ENCODE measurements at regions not wholly inside any gene's neighbourhood (a gene's known extent, or its start where the extent isn't known, plus 50 kb on each side); places are given as distances from the start of the nearest gene placed in this dataset.
"Not testable (repeated sequence)": the region's sequence is repeated elsewhere in the genome, so short reads cannot be mapped to it uniquely, and the experiment has no call there.

DNA sequence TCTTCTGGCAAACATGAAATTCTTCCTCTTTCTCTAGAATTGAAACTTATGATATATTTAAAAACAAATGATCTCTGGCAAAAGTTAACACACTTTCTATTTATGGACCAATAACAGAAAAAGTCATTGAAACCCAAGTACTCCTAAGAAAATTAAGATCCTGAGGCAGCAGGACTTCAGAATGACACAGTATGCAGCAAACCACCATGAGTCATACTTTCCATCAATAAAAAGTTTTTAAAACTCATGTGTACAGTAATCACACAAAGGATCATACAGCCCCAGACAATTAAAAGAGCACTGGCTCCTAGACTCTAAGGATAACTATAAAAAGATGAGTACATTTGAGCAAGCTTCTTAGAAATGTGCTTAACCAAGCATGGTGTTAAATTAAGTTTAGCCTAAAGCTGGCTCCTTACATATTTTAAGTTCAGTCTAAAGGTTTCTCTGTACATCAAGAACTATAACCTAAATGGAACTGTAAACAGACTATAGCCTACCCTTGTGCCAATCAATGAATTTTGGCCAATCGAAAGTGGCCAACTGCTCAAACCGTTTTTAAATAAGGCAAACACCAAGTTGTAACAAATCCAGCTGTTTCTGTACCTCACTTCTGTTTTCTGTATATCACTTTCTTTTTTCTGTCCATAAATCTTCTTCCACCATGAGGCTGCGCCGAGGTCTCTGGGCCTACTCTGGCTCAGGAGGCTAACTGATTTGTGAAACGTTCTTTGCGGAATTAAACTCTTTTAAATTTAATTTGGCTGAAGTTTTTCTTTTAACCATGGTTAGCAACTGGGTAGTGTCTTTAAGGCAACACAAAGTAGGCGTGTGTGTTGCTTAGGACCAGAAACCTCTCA is 232.1 kb upstream of the PIK3R1 start:
- TF ChIP-seq, protein P1, sequence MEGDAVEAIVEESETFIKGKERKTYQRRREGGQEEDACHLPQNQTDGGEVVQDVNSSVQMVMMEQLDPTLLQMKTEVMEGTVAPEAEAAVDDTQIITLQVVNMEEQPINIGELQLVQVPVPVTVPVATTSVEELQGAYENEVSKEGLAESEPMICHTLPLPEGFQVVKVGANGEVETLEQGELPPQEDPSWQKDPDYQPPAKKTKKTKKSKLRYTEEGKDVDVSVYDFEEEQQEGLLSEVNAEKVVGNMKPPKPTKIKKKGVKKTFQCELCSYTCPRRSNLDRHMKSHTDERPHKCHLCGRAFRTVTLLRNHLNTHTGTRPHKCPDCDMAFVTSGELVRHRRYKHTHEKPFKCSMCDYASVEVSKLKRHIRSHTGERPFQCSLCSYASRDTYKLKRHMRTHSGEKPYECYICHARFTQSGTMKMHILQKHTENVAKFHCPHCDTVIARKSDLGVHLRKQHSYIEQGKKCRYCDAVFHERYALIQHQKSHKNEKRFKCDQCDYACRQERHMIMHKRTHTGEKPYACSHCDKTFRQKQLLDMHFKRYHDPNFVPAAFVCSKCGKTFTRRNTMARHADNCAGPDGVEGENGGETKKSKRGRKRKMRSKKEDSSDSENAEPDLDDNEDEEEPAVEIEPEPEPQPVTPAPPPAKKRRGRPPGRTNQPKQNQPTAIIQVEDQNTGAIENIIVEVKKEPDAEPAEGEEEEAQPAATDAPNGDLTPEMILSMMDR (IDR thresholded peaks at IDR 0.05; ENCODE audit: insufficient read depth, low read length, poor library complexity, severe bottlenecking) = no peak
- DNase-seq (ENCODE audit: low read depth) = peak; percentile 53
- Histone ChIP-seq H3K36me3 (ENCODE audit: control insufficient read depth, insufficient read depth, low read length) (no peaks in the 10 kb centered on the region), H3K4me3 (ENCODE audit: low read depth, low read length) (no peak overlapping the region), H3K27me3 (ENCODE audit: control insufficient read depth, insufficient read depth, low read length) (no peaks in the 10 kb centered on the region)

DNA sequence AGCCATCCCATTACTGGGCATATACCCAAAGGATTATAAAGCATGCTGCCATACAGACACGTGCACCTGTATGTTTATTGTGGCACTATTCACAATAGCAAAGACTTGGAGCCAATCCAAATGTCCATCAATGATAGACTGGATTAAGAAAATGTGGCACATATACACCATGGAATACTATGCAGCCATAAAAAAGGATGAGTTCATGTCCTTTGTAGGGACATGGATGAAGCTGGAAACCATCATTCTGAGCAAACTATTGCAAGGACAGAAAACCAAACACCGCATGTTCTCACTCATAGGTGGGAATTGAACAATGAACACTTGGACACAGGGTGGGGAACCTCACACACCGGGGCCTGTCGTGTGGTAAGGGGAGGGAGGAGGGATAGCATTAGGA is 233.4 kb upstream of the PIK3R1 start:
- H3K36me3 ChIP-seq (ENCODE audit: control insufficient read depth, insufficient read depth, low read length); H3K27me3 ChIP-seq (ENCODE audit: control insufficient read depth, insufficient read depth, low read length); H3K4me3 ChIP-seq (ENCODE audit: low read depth, low read length); DNase-seq (ENCODE audit: low read depth): not testable (repeated sequence)

GRCh38 chr5:67978171-67978570 is 237.4 kb upstream of the PIK3R1 start:
- no peaks in the 10 kb centered on the region for H3K27me3 ChIP-seq (ENCODE audit: control insufficient read depth, insufficient read depth, low read length)
- H3K4me3 ChIP-seq (ENCODE audit: low read depth, low read length) = no peak overlapping the region
- no peak for DNase-seq (ENCODE audit: low read depth)
- no peaks in the 10 kb centered on the region for H3K36me3 ChIP-seq (ENCODE audit: control insufficient read depth, insufficient read depth, low read length)
- TF ChIP-seq, protein P1 (IDR thresholded peaks at IDR 0.05; ENCODE audit: insufficient read depth, low read length, poor library complexity, severe bottlenecking) = no peak

GRCh38 chr5:67976891-67977601 is 238.5 kb upstream of the PIK3R1 start:
- TF ChIP-seq, protein P1 (IDR thresholded peaks at IDR 0.05; ENCODE audit: insufficient read depth, low read length, poor library complexity, severe bottlenecking) = no peak
- Histone ChIP-seq H3K36me3 (ENCODE audit: control insufficient read depth, insufficient read depth, low read length) (no peaks in the 10 kb centered on the region), H3K27me3 (ENCODE audit: control insufficient read depth, insufficient read depth, low read length) (no peaks in the 10 kb centered on the region), H3K4me3 (ENCODE audit: low read depth, low read length) (no peak overlapping the region)
- DNase-seq (ENCODE audit: low read depth) = no peak

DNA sequence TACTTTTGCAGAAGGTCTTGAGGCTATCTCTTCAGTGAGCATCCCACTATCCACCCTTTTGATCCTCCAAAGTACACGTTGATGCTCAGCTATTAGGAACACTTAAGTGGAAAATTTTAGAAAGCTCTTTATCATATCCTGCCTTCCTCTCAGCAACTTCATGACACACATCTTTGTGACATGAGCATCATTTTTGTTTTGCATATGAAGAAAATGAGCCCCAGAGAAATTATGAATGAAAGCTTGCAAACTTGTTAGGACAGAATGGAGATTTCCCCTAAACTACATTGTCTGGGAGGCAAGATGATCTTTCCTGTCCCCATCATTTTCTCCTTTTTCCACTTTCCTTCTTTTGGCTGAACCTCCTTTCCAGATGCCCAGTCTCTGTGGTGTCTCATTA is 239.4 kb upstream of the PIK3R1 start:
- TF ChIP-seq, protein P1 (IDR thresholded peaks at IDR 0.05; ENCODE audit: insufficient read depth, low read length, poor library complexity, severe bottlenecking) = no peak
- Histone ChIP-seq H3K36me3 (ENCODE audit: control insufficient read depth, insufficient read depth, low read length) (no peaks in the 10 kb centered on the region), H3K27me3 (ENCODE audit: control insufficient read depth, insufficient read depth, low read length) (no peaks in the 10 kb centered on the region), H3K4me3 (ENCODE audit: low read depth, low read length) (no peak overlapping the region)
- no peak for DNase-seq (ENCODE audit: low read depth)

GRCh38 chr5:67974471-67974870 is 241.1 kb upstream of the PIK3R1 start:
- H3K27me3 ChIP-seq (ENCODE audit: control insufficient read depth, insufficient read depth, low read length) = no peaks in the 10 kb centered on the region
- TF ChIP-seq, protein P1 (IDR thresholded peaks at IDR 0.05; ENCODE audit: insufficient read depth, low read length, poor library complexity, severe bottlenecking) = no peak
- no peak for DNase-seq (ENCODE audit: low read depth)
- no peaks in the 10 kb centered on the region for H3K36me3 ChIP-seq (ENCODE audit: control insufficient read depth, insufficient read depth, low read length)
- H3K4me3 ChIP-seq (ENCODE audit: low read depth, low read length) = no peak overlapping the region

Data from kidney epithelial cell (primary cell).